Spleen (tissue), 7 donors: ENCODE measurements at regions not wholly inside any gene's neighbourhood (a gene's known extent, or its start where the extent isn't known, plus 50 kb on each side); places are given as distances from the start of the nearest gene placed in this dataset.

Experiments used
- CTCF ChIP-seq, 11 experiments: fragments of 200-600 bp in 7 of 11; fragments of 450-650 bp in 4 of 11; sonication (generic) in 4 of 11; IDR thresholded peaks in 8 of 11; conservative IDR thresholded peaks in 3 of 11; 1 replicate in 7 of 11; 2 replicates in 4 of 11; pipeline versions ENCODE4 v1.4.0 to v1.8.0; 2016 to 2021; ENCODE audit warnings: antibody characterized with exemption in 11 of 11, inconsistent platforms in 4 of 11, mild to moderate bottlenecking in 1 of 11
- POLR2A ChIP-seq, 3 donors: fragments of 450-650 bp; IDR thresholded peaks; one replicate each; pipeline ENCODE4 v1.5.1; 2017; ENCODE audit warnings: antibody characterized with exemption in 3 of 3, mild to moderate bottlenecking in 1 of 3
- donor health status: DM: no; HTN: no; CAD: no; lungs with moderate emphysema.
- donor health status: DM: no; HTN: no; CAD: no.
- donor health status: DM: no; HTN: no; CAD: no.

GRCh38 chr14:86802726-86803125 lies 1190.3 kb downstream of the GALC start:
- no peak for TF ChIP-seq CTCF (IDR thresholded peaks at IDR 0.05 in 8 of 11, conservative IDR thresholded peaks at IDR 0.05 in 3 of 11)
- TF ChIP-seq POLR2A (IDR thresholded peaks at IDR 0.05) = no peak
